ENCODE measurements at regions not wholly inside any gene's neighbourhood (a gene's known extent, or its start where the extent isn't known, plus 50 kb on each side); places are given as distances from the start of the nearest gene placed in this dataset.

GRCh38 chr20:61052195-61052750, 199.8 kb upstream of the CDH4 start:
- TF ChIP-seq CTCF (IDR thresholded peaks at IDR 0.05; ENCODE audit: insufficient read depth, low read length) (no peak), POLR2AphosphoS5 (IDR thresholded peaks at IDR 0.05; ENCODE audit: low read depth) (no peak), GABPA (IDR thresholded peaks at IDR 0.05; ENCODE audit: low read depth) (no peak)

Measured in HL-60 (cell line).